ENCODE measurements at regions not wholly inside any gene's neighbourhood (a gene's known extent, or its start where the extent isn't known, plus 50 kb on each side); places are given as distances from the start of the nearest gene placed in this dataset.

- no peak overlapping the region for H3K9ac ChIP-seq (ENCODE audit: insufficient read depth in 1 of 2, low read length in 2 of 2)
- no peaks in the 10 kb centered on the region for H3K27me3 ChIP-seq (ENCODE audit: control insufficient read depth in 3 of 3, insufficient read depth in 3 of 3, low read length in 2 of 3)
- no peak for DNase-seq
- TF ChIP-seq CTCF (IDR thresholded peaks at IDR 0.05; ENCODE audit: control extremely low read depth, extremely low read depth): no peak
- H3K4me1 ChIP-seq (ENCODE audit: control insufficient read depth in 5 of 5, insufficient read depth in 5 of 5, low read length in 5 of 5): no peaks in the 10 kb centered on the region
- H3K36me3 ChIP-seq (ENCODE audit: control insufficient read depth in 4 of 4, insufficient read depth in 4 of 4, low read length in 4 of 4): no peaks in the 10 kb centered on the region
- H3K27ac ChIP-seq (ENCODE audit: low read depth in 1 of 2, low read length in 1 of 2): no peak overlapping the region
- no peak overlapping the region for H3K4me3 ChIP-seq
- ATAC-seq (ENCODE audit: insufficient read depth, low FRiP score): no peak
- peaks cover 0 to 7% (median 4%) of the 10 kb centered on the region in 4 donors for H3K9me3 ChIP-seq (ENCODE audit: control insufficient read depth in 4 of 4, insufficient read depth in 3 of 4, low read length in 3 of 4)
Measured at GRCh38 chr1:66433611-66434010, 100.3 kb upstream of the SGIP1 start.

GRCh38 chr1:66434096-66434495 is 99.9 kb upstream of the SGIP1 start:
- no peaks in the 10 kb centered on the region for H3K4me1 ChIP-seq (ENCODE audit: control insufficient read depth in 5 of 5, insufficient read depth in 5 of 5, low read length in 5 of 5)
- 53 to 63% methylated on average over 2 of the region's 2 CpGs for WGBS, 2 donors
- peaks cover 0 to 7% (median 4%) of the 10 kb centered on the region in 4 donors for H3K9me3 ChIP-seq (ENCODE audit: control insufficient read depth in 4 of 4, insufficient read depth in 3 of 4, low read length in 3 of 4)
- no peak overlapping the region for H3K27ac ChIP-seq (ENCODE audit: low read depth in 1 of 2, low read length in 1 of 2)
- DNase-seq: no peak
- H3K27me3 ChIP-seq (ENCODE audit: control insufficient read depth in 3 of 3, insufficient read depth in 3 of 3, low read length in 2 of 3): no peaks in the 10 kb centered on the region
- no peaks in the 10 kb centered on the region for H3K36me3 ChIP-seq (ENCODE audit: control insufficient read depth in 4 of 4, insufficient read depth in 4 of 4, low read length in 4 of 4)
- no peak for TF ChIP-seq CTCF (IDR thresholded peaks at IDR 0.05; ENCODE audit: control extremely low read depth, extremely low read depth)
- no peak overlapping the region for H3K4me3 ChIP-seq
- no peak overlapping the region for H3K9ac ChIP-seq (ENCODE audit: insufficient read depth in 1 of 2, low read length in 2 of 2)
- ATAC-seq (ENCODE audit: insufficient read depth, low FRiP score): no peak

DNA sequence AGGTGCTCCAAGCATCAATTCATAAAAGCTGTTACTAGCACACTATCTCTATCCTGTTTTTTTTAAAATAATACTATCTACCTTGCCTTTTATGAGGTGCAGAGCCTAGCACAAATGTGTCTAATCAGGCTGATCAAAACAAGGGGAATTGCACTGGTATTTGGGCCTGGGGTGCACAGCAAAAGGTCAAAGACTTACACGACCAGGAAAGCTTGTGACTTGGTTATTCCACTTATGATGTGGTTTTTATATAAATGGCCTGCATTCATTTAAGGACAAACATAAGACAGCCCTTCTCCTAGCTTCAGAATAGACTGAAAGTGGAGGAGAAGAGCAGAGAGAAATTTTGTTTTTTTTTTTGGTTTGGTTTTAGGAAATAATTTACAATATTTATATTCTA is 98.4 kb upstream of the SGIP1 start:
- Histone ChIP-seq H3K4me3 (no peak overlapping the region), H3K9ac (ENCODE audit: insufficient read depth in 1 of 2, low read length in 2 of 2) (no peak overlapping the region), H3K9me3 (ENCODE audit: control insufficient read depth in 4 of 4, insufficient read depth in 3 of 4, low read length in 3 of 4) (peaks cover 0 to 7% (median 4%) of the 10 kb centered on the region in 4 donors), H3K36me3 (ENCODE audit: control insufficient read depth in 4 of 4, insufficient read depth in 4 of 4, low read length in 4 of 4) (no peaks in the 10 kb centered on the region), H3K4me1 (ENCODE audit: control insufficient read depth in 5 of 5, insufficient read depth in 5 of 5, low read length in 5 of 5) (peaks cover 0 to 6% (median 0%) of the 10 kb centered on the region in 5 donors), H3K27ac (ENCODE audit: low read depth in 1 of 2, low read length in 1 of 2) (no peak overlapping the region), H3K27me3 (ENCODE audit: control insufficient read depth in 3 of 3, insufficient read depth in 3 of 3, low read length in 2 of 3) (no peaks in the 10 kb centered on the region)
- no peak for ATAC-seq (ENCODE audit: insufficient read depth, low FRiP score)
- TF ChIP-seq CTCF (IDR thresholded peaks at IDR 0.05; ENCODE audit: control extremely low read depth, extremely low read depth): no peak
- WGBS, 2 donors: 82% methylated on average over 1 of the region's 1 CpG
- DNase-seq: no peak

DNA sequence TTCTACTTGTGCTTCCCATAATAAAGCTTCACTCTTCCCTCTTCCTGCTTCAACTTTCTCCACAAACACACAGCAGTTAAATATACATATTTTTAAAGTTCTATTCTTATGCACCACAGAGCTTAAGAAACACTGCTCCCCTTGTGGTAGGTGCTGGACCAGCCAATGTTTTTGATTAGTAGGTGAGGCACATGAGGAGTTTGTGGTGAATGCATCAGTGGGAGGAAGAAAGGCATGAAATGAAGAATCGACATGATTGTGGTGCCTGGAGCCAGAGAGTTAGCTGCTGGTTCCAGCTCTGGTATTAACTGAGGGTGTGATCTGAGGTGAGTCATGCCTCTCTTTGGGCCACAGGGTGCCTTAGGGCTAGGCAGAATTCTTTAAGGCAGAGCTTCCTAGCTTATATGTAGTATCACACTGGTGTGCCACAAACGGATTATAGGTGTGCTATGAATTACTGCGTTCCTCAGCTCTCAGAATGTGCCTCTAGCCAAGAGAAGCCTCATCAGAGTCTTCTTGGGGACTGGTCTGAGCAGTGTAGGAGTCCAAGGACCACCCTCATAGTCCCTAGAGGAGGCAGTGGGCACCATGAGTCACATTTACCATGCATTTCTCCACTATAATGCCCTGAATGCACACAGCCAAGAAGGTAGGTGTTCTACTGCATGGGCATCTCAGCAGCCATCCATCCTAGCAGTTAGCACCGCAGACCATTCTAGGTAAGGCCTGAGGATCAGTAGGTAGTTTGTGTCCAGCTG is 97.4 kb upstream of the SGIP1 start:
- peaks cover 0 to 6% (median 0%) of the 10 kb centered on the region in 5 donors for H3K4me1 ChIP-seq (ENCODE audit: control insufficient read depth in 5 of 5, insufficient read depth in 5 of 5, low read length in 5 of 5)
- ATAC-seq (ENCODE audit: insufficient read depth, low FRiP score): no peak
- H3K9ac ChIP-seq (ENCODE audit: insufficient read depth in 1 of 2, low read length in 2 of 2): no peak overlapping the region
- H3K4me3 ChIP-seq: no peak overlapping the region
- DNase-seq: no peak
- no peak overlapping the region for H3K27ac ChIP-seq (ENCODE audit: low read depth in 1 of 2, low read length in 1 of 2)
- H3K27me3 ChIP-seq (ENCODE audit: control insufficient read depth in 3 of 3, insufficient read depth in 3 of 3, low read length in 2 of 3): no peaks in the 10 kb centered on the region
- 84 to 87% methylated on average over 4 of the region's 4 CpGs for WGBS, 2 donors
- no peaks in the 10 kb centered on the region for H3K36me3 ChIP-seq (ENCODE audit: control insufficient read depth in 4 of 4, insufficient read depth in 4 of 4, low read length in 4 of 4)
- no peak for TF ChIP-seq CTCF (IDR thresholded peaks at IDR 0.05; ENCODE audit: control extremely low read depth, extremely low read depth)
- peaks cover 0 to 5% (median 2%) of the 10 kb centered on the region in 4 donors for H3K9me3 ChIP-seq (ENCODE audit: control insufficient read depth in 4 of 4, insufficient read depth in 3 of 4, low read length in 3 of 4)

Measured in lung (tissue), 11 donors.